IPS-20b (cell line): ENCODE measurements at regions not wholly inside any gene's neighbourhood (a gene's known extent, or its start where the extent isn't known, plus 50 kb on each side); places are given as distances from the start of the nearest gene placed in this dataset.
"Not testable (repeated sequence)": the region's sequence is repeated elsewhere in the genome, so short reads cannot be mapped to it uniquely, and the experiment has no call there.

Experiments used
- H3K27ac ChIP-seq: one replicate; pipeline ENCODE4 v1.5.1; 2013; ENCODE audit warnings: low read length
- H3K27me3 ChIP-seq: 2 replicates; pipeline ENCODE4 v1.6.1; 2013; ENCODE audit warnings: mild to moderate bottlenecking, low read length, inconsistent platforms; ENCODE audit not compliant: insufficient read depth
- H3K36me3 ChIP-seq: 2 replicates; pipeline ENCODE4 v1.6.1; 2013; ENCODE audit warnings: low read depth, mild to moderate bottlenecking, inconsistent platforms, low read length, moderate library complexity; ENCODE audit not compliant: insufficient read depth
- H3K4me1 ChIP-seq: 2 replicates; pipeline ENCODE4 v1.6.1; 2013; ENCODE audit warnings: mild to moderate bottlenecking, control low read depth, inconsistent platforms, low read length, moderate library complexity; ENCODE audit not compliant: insufficient read depth
- H3K4me3 ChIP-seq: 2 replicates; pipeline ENCODE4 v1.5.1; 2013; ENCODE audit warnings: mild to moderate bottlenecking, low read length, inconsistent platforms
- H3K9ac ChIP-seq: 2 replicates; pipeline ENCODE4 v1.6.1; 2013; ENCODE audit warnings: low read depth, mild to moderate bottlenecking, inconsistent platforms, low read length, moderate library complexity
- H3K9me3 ChIP-seq: 2 replicates; pipeline ENCODE4 v1.6.1; 2013; ENCODE audit warnings: mild to moderate bottlenecking, low read depth, low read length, inconsistent platforms; ENCODE audit not compliant: insufficient read depth

DNA sequence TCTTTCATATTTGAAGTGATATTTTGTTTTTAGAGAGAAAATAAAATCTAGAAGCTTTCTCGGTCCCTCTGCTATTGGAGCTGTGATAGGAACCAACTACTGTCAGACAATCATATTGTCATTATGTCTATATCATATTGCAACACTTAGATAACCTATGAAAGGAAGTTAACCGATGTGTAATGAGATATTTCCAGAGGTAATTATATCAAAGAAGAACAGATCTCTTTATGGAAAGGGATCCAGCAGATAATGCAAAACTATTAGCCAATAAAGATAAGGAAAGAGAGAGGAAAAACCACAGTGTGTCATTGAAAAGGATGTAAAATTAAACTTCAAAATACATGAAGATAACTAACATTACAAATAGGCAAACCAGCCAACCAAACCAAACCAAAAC, 529.1 kb upstream of the CCDC54 start:
- Histone ChIP-seq H3K9ac (no peak overlapping the region), H3K27me3 (no peaks in the 10 kb centered on the region), H3K4me3 (no peak overlapping the region), H3K27ac (no peak overlapping the region), H3K4me1 (no peaks in the 10 kb centered on the region), H3K9me3 (no peaks in the 10 kb centered on the region), H3K36me3 (no peaks in the 10 kb centered on the region)

DNA sequence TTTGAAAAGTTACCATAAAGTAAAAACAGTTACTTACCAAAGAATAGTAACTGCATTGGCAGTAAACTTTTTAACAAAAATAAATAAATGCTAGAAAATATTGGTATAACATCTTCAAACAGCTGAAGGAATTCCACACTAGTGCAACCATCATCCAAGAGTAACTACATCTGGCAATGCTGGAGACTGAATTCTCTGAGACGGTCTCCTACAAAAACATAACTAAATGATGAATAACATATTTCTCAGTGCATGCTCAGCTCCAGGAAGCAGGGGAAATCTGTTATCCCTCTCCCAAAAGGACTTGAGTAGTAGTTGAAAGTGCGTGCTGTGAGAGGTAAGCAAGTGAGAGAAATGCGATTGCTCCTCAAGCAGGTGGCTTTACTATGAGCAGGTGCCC, 526.8 kb upstream of the CCDC54 start:
- no peak overlapping the region for H3K9ac ChIP-seq
- no peak overlapping the region for H3K4me3 ChIP-seq
- no peaks in the 10 kb centered on the region for H3K36me3 ChIP-seq

DNA sequence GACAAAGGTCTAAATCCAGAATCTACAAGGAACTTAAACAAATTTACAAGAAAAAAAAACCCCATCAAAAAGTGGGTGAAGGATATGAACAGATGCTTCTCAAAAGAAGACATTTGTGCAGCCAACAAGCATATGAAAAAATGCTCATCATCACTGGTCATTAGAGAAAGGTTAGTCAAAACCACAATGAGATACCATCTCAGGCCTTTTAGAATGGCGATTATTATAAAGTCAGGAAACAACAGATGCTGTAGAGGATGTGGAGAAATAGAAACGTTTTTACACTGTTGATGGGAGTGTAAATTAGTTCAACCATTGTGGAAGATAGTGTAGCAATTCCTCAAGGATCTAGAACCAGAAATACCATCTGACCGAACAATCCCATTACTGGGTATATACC, 518.9 kb upstream of the CCDC54 start:
- H3K4me3 ChIP-seq, H3K9me3 ChIP-seq, H3K36me3 ChIP-seq, H3K27me3 ChIP-seq, H3K9ac ChIP-seq, H3K27ac ChIP-seq: not testable (repeated sequence)
- H3K4me1 ChIP-seq: peaks cover 13% of the 10 kb centered on the region

More for the DNA sequence above, 526.8 kb upstream of the CCDC54 start:
- H3K27me3 ChIP-seq: no peaks in the 10 kb centered on the region
- no peak overlapping the region for H3K27ac ChIP-seq
- H3K9me3 ChIP-seq: no peaks in the 10 kb centered on the region
- no peaks in the 10 kb centered on the region for H3K4me1 ChIP-seq

GRCh38 chr3:106860182-106860581, 517.1 kb upstream of the CCDC54 start:
- Histone ChIP-seq H3K9me3 (no peaks in the 10 kb centered on the region), H3K27ac (no peak overlapping the region), H3K4me3 (no peak overlapping the region), H3K27me3 (no peaks in the 10 kb centered on the region), H3K36me3 (no peaks in the 10 kb centered on the region), H3K9ac (no peak overlapping the region), H3K4me1 (peaks cover 13% of the 10 kb centered on the region)

DNA sequence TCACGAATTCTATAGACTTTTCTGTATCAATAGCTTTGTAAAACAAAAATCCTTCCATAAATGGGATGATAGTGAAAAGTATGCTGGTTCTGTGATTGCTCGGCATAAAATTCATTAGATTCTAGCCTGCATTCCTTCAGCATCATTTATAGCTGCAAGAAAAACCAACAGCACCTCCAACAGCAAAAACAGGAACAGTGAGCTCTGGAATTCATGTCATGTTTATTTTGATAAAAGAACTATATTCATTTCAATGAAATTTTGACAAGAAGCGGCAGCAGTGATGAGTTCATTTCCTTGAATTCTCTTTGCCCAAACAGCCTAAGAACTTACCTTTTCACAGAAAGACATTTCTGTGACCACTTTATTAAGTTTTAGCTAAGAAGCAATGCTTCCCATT, 515.2 kb upstream of the CCDC54 start:
- Histone ChIP-seq H3K9me3 (peaks cover 4% of the 10 kb centered on the region), H3K4me1 (peaks cover 13% of the 10 kb centered on the region), H3K36me3 (no peaks in the 10 kb centered on the region), H3K27ac (no peak overlapping the region), H3K4me3 (no peak overlapping the region), H3K27me3 (no peaks in the 10 kb centered on the region), H3K9ac (no peak overlapping the region)

DNA sequence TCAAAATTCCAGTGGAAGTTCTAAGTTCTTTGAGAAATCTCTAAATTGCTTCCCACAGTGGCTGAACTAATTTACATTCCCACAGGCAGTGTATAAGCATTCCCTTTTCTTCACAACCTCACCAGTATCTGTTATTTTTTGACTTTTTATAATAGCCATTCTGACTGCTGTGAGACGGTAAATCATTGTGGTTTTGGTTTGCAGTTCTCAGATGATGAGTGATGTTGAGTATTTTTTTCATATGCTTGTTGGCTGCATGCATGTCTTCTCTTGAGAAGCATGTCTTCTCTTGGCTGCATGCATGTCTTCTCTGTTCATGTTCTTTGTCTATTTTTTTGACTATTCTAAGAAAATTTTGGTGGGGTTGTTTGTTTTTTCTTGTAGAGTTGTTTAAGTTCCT, 499.6 kb upstream of the CCDC54 start:
- H3K9me3 ChIP-seq: no peaks in the 10 kb centered on the region
- H3K36me3 ChIP-seq: no peaks in the 10 kb centered on the region
- no peak overlapping the region for H3K9ac ChIP-seq
- no peak overlapping the region for H3K27ac ChIP-seq
- peaks cover 24% of the 10 kb centered on the region; the same call in 1 of the 2 replicates for H3K4me1 ChIP-seq
- H3K4me3 ChIP-seq: no peak overlapping the region
- no peaks in the 10 kb centered on the region for H3K27me3 ChIP-seq

GRCh38 chr3:106880206-106880605, 497.0 kb upstream of the CCDC54 start:
- Histone ChIP-seq H3K27me3 (no peaks in the 10 kb centered on the region), H3K4me3 (peak overlapping the region; percentile 38; the same call in 1 of the 2 replicates), H3K9me3 (no peaks in the 10 kb centered on the region), H3K36me3 (no peaks in the 10 kb centered on the region), H3K4me1 (peaks cover 24% of the 10 kb centered on the region; the same call in 1 of the 2 replicates), H3K27ac (peak overlapping the region; percentile 76), H3K9ac (peak overlapping the region; percentile 58; the same call in 1 of the 2 replicates)

- Histone ChIP-seq H3K27ac (no peak overlapping the region), H3K4me1 (peaks cover 24% of the 10 kb centered on the region; the same call in 1 of the 2 replicates)
These were observed 496.1 kb upstream of the CCDC54 start for GRCh38 chr3:106881186-106881585.

GRCh38 chr3:106882297-106882696, 494.9 kb upstream of the CCDC54 start:
- Histone ChIP-seq H3K4me3 (no peak overlapping the region), H3K9ac (no peak overlapping the region)

More at GRCh38 chr3:106881186-106881585, 496.1 kb upstream of the CCDC54 start:
- Histone ChIP-seq H3K9ac (no peak overlapping the region), H3K4me3 (no peak overlapping the region), H3K9me3 (peaks cover 3% of the 10 kb centered on the region; the same call in 1 of the 2 replicates), H3K36me3 (no peaks in the 10 kb centered on the region), H3K27me3 (no peaks in the 10 kb centered on the region)

DNA sequence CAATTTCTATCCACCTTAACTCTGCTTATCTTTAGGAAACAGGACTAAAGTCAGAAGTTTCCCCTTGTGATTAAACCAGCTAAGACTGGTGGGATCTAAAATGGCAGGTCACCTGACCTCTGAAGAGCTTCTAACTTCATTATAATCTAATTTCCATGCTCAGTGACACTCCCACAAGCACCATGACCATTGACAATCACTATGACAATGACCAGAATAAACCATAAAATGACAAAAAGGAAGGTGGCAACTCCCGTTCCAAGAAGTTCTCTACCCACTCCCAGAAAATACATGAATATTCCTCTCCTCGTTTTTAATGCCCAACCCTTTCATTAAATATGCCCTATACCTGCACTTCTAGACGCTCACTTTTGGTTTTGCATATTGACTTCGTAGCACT, 471.2 kb upstream of the CCDC54 start:
- Histone ChIP-seq H3K9ac (no peak overlapping the region), H3K4me1 (no peaks in the 10 kb centered on the region), H3K36me3 (peaks cover 12% of the 10 kb centered on the region; the same call in 1 of the 2 replicates), H3K4me3 (no peak overlapping the region), H3K27ac (no peak overlapping the region), H3K27me3 (no peaks in the 10 kb centered on the region), H3K9me3 (peaks cover 14% of the 10 kb centered on the region)

More at GRCh38 chr3:106882297-106882696, 494.9 kb upstream of the CCDC54 start:
- no peaks in the 10 kb centered on the region for H3K36me3 ChIP-seq
- H3K27ac ChIP-seq: no peak overlapping the region
- H3K27me3 ChIP-seq: no peaks in the 10 kb centered on the region
- H3K9me3 ChIP-seq: peaks cover 3% of the 10 kb centered on the region; the same call in 1 of the 2 replicates
- H3K4me1 ChIP-seq: peaks cover 24% of the 10 kb centered on the region; the same call in 1 of the 2 replicates

- no peak overlapping the region for H3K27ac ChIP-seq
- H3K9ac ChIP-seq: no peak overlapping the region
- H3K4me1 ChIP-seq: peaks cover 9% of the 10 kb centered on the region; the same call in 1 of the 2 replicates
- no peaks in the 10 kb centered on the region for H3K27me3 ChIP-seq
- no peak overlapping the region for H3K4me3 ChIP-seq
- peaks cover 12% of the 10 kb centered on the region; the same call in 1 of the 2 replicates for H3K36me3 ChIP-seq
- H3K9me3 ChIP-seq: peaks cover 14% of the 10 kb centered on the region
These were observed 468.9 kb upstream of the CCDC54 start for GRCh38 chr3:106908181-106908938.

DNA sequence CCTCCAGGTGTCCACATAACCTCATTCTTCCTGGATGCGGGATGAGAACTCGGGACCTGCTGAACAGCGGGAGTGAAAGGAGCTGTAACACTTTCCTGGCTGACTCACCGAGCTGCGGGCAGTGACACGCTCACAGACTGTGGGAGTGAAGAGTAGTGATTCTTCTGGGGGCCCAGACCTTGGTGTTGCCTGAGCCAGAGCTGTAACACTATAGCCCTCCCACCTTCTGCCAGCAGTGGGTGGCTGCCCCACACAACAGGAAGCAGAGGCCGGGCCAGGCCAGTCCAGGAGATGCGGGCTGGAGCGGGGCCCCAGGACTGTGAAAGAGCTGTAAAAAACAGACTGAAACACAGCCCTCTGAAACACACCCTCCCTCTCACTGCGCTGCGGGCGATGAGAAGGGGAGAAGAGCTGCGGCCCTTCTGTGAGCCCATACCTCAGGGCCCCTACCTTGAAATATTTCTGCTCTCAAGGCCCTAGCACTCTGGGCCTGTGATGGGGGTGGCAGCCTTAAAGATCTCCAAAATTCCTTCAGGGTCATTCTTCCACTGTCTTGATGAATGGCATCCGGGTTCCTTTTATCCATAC, 464.0 kb upstream of the CCDC54 start:
- peaks cover 12% of the 10 kb centered on the region; the same call in 1 of the 2 replicates for H3K36me3 ChIP-seq
- H3K4me1 ChIP-seq: peaks cover 30% of the 10 kb centered on the region; the same call in 1 of the 2 replicates
- peak overlapping the region; percentile 53; the same call in 1 of the 2 replicates for H3K4me3 ChIP-seq
- H3K27me3 ChIP-seq: no peaks in the 10 kb centered on the region
- H3K9ac ChIP-seq: peak overlapping the region; percentile 70; the same call in 1 of the 2 replicates
- H3K27ac ChIP-seq: peak overlapping the region; percentile 75
- peaks cover 14% of the 10 kb centered on the region for H3K9me3 ChIP-seq
